ENCODE measurements at regions not wholly inside any gene's neighbourhood (a gene's known extent, or its start where the extent isn't known, plus 50 kb on each side); places are given as distances from the start of the nearest gene placed in this dataset.

GRCh38 chr16:6864671-6865070 lies 468.0 kb upstream of the RBFOX1 start:
- TF ChIP-seq POLR2AphosphoS5 (IDR thresholded peaks at IDR 0.05; ENCODE audit: low read depth, low read length) (no peak), TAF1 (IDR thresholded peaks at IDR 0.05; ENCODE audit: borderline replicate concordance, insufficient read depth, low read length) (no peak), FOXP2 (optimal IDR thresholded peaks at IDR 0.05; ENCODE audit: borderline replicate concordance, extremely low read depth, extremely low read length, insufficient read depth) (no peak), SIN3A (IDR thresholded peaks at IDR 0.05; ENCODE audit: borderline replicate concordance, insufficient read depth, low read length) (no peak), REST (IDR thresholded peaks at IDR 0.05; ENCODE audit: insufficient read depth in 1 of 2, low read depth in 2 of 2, low read length in 2 of 2) (no peak)

GRCh38 chr16:6864244-6864643 lies 468.4 kb upstream of the RBFOX1 start:
- TF ChIP-seq TAF1 (IDR thresholded peaks at IDR 0.05; ENCODE audit: borderline replicate concordance, insufficient read depth, low read length) (no peak), SIN3A (IDR thresholded peaks at IDR 0.05; ENCODE audit: borderline replicate concordance, insufficient read depth, low read length) (no peak)

- no peak for TF ChIP-seq SIN3A (IDR thresholded peaks at IDR 0.05; ENCODE audit: borderline replicate concordance, insufficient read depth, low read length)
- no peak for TF ChIP-seq FOXP2 (optimal IDR thresholded peaks at IDR 0.05; ENCODE audit: borderline replicate concordance, extremely low read depth, extremely low read length, insufficient read depth)
- no peak for TF ChIP-seq REST (IDR thresholded peaks at IDR 0.05; ENCODE audit: insufficient read depth in 1 of 2, low read depth in 2 of 2, low read length in 2 of 2)
- no peak for TF ChIP-seq TAF1 (IDR thresholded peaks at IDR 0.05; ENCODE audit: borderline replicate concordance, insufficient read depth, low read length)
- no peak for TF ChIP-seq POLR2AphosphoS5 (IDR thresholded peaks at IDR 0.05; ENCODE audit: low read depth, low read length)
These were observed 469.5 kb upstream of the RBFOX1 start for GRCh38 chr16:6863135-6863534.

- TF ChIP-seq FOXP2 (optimal IDR thresholded peaks at IDR 0.05; ENCODE audit: borderline replicate concordance, extremely low read depth, extremely low read length, insufficient read depth) (no peak), POLR2AphosphoS5 (IDR thresholded peaks at IDR 0.05; ENCODE audit: low read depth, low read length) (no peak), TAF1 (IDR thresholded peaks at IDR 0.05; ENCODE audit: borderline replicate concordance, insufficient read depth, low read length) (no peak), SIN3A (IDR thresholded peaks at IDR 0.05; ENCODE audit: borderline replicate concordance, insufficient read depth, low read length) (no peak), REST (IDR thresholded peaks at IDR 0.05; ENCODE audit: insufficient read depth in 1 of 2, low read depth in 2 of 2, low read length in 2 of 2) (no peak)
These were observed 470.7 kb upstream of the RBFOX1 start for GRCh38 chr16:6861815-6862477.

GRCh38 chr16:6861135-6861814 lies 471.4 kb upstream of the RBFOX1 start:
- TF ChIP-seq SIN3A (IDR thresholded peaks at IDR 0.05; ENCODE audit: borderline replicate concordance, insufficient read depth, low read length) (no peak), POLR2AphosphoS5 (IDR thresholded peaks at IDR 0.05; ENCODE audit: low read depth, low read length) (no peak), REST (IDR thresholded peaks at IDR 0.05; ENCODE audit: insufficient read depth in 1 of 2, low read depth in 2 of 2, low read length in 2 of 2) (no peak), TAF1 (IDR thresholded peaks at IDR 0.05; ENCODE audit: borderline replicate concordance, insufficient read depth, low read length) (no peak), FOXP2 (optimal IDR thresholded peaks at IDR 0.05; ENCODE audit: borderline replicate concordance, extremely low read depth, extremely low read length, insufficient read depth) (no peak)
